OCI-LY7 (cell line): ENCODE measurements at regions not wholly inside any gene's neighbourhood (a gene's known extent, or its start where the extent isn't known, plus 50 kb on each side); places are given as distances from the start of the nearest gene placed in this dataset.

Experiments
- BruUV-seq: library from RNA; stranded (reverse); fragments of 400-500 nt; replicated peaks from 2 replicates; lab custom pipeline; 2021; lab: Mats Ljungman, UMichigan
- CTCF ChIA-PET: fragments of 300-600 bp; sonication (Branson Sonifier 250); formaldehyde crosslinking; loops from one replicate; lab custom pipeline; 2022; ENCODE audit warnings: antibody characterized with exemption; ENCODE audit not compliant: unreplicated experiment; lab: Charles Lee
- POLR2A ChIA-PET: fragments of 300-600 bp; sonication (Branson Sonifier 250); formaldehyde crosslinking; loops from one replicate; lab custom pipeline; 2022; ENCODE audit warnings: antibody characterized with exemption; lab: Charles Lee
- DNase-seq: peaks from one replicate; pipeline ENCODE4 v3.0.0-alpha.2; 2015; ENCODE audit warnings: low spot score
- H2AFZ ChIP-seq: fragments of 200-600 bp; sonication (generic), shearing (Covaris generic); 2 replicates; pipeline ENCODE4 v1.6.1; 2014; ENCODE audit warnings: mild to moderate bottlenecking, antibody characterized with exemption, low read length, moderate library complexity
- H3K27ac ChIP-seq: fragments of 200-600 bp; sonication (generic); 2 replicates; pipeline ENCODE4 v1.5.1; 2014; ENCODE audit warnings: mixed run types, low read depth, mild to moderate bottlenecking, moderate library complexity, low read length, inconsistent platforms; ENCODE audit not compliant: poor library complexity, severe bottlenecking
- H3K36me3 ChIP-seq: fragments of 200-600 bp; sonication (generic); 2 replicates; pipeline ENCODE4 v1.6.1; 2014; ENCODE audit warnings: mild to moderate bottlenecking, antibody characterized with exemption, low read length, moderate library complexity, mixed read lengths; ENCODE audit not compliant: insufficient read depth
- H3K4me1 ChIP-seq: fragments of 200-600 bp; sonication (generic); 2 replicates; pipeline ENCODE4 v1.5.1; 2014; ENCODE audit warnings: mild to moderate bottlenecking, low read length; ENCODE audit not compliant: insufficient read depth, poor library complexity, severe bottlenecking
- H3K4me2 ChIP-seq: fragments of 200-600 bp; sonication (generic); 2 replicates; pipeline ENCODE4 v1.6.1; 2014; ENCODE audit warnings: mild to moderate bottlenecking, low read length
- H3K4me3 ChIP-seq: fragments of 200-600 bp; sonication (generic); 2 replicates; pipeline ENCODE4 v1.5.1; 2014; ENCODE audit warnings: mild to moderate bottlenecking, low read depth, low read length; ENCODE audit not compliant: poor library complexity, severe bottlenecking
- H3K79me2 ChIP-seq: fragments of 200-600 bp; sonication (generic); 2 replicates; pipeline ENCODE4 v1.6.1; 2016; ENCODE audit warnings: low read depth, mild to moderate bottlenecking, low read length, moderate library complexity, mixed read lengths; ENCODE audit not compliant: insufficient read depth
- H3K9me2 ChIP-seq: fragments of 200-600 bp; sonication (generic); 2 replicates; pipeline ENCODE4 v1.6.1; 2016; ENCODE audit warnings: mild to moderate bottlenecking, low read length, mixed read lengths; ENCODE audit not compliant: insufficient read depth
- H3K9me3 ChIP-seq: fragments of 200-600 bp; sonication (generic); 2 replicates; pipeline ENCODE4 v1.6.1; 2014; ENCODE audit warnings: mild to moderate bottlenecking, mixed run types, low read length, mixed read lengths
- H4K20me1 ChIP-seq: fragments of 200-600 bp; sonication (generic); 2 replicates; pipeline ENCODE4 v1.6.1; 2014; ENCODE audit warnings: mild to moderate bottlenecking, antibody characterized with exemption, low read length, moderate library complexity, mixed read lengths; ENCODE audit not compliant: insufficient read depth
- EZH2phosphoT487 ChIP-seq: fragments of 200-600 bp; sonication (generic); IDR thresholded peaks from 2 replicates; pipeline ENCODE4 v1.6.1; 2018; ENCODE audit warnings: low read depth, borderline replicate concordance, mild to moderate bottlenecking, mixed run types, antibody characterized with exemption, low read length, moderate library complexity, mixed read lengths
- intact Hi-C: fragments of 100-400 bp; cut with micrococcal nuclease; formaldehyde crosslinking; loops from one replicate; pipeline ENCODE4 v1.10.0; 2022; ENCODE audit not compliant: unreplicated experiment
- TF ChIP-seq, protein P1 (sequence below): fragments of 200-600 bp; sonication (generic); conservative IDR thresholded peaks from 2 replicates; pipeline ENCODE4 v1.5.1; 2014; ENCODE audit warnings: mild to moderate bottlenecking, antibody characterized with exemption, low read length, moderate library complexity, mixed read lengths

DNA sequence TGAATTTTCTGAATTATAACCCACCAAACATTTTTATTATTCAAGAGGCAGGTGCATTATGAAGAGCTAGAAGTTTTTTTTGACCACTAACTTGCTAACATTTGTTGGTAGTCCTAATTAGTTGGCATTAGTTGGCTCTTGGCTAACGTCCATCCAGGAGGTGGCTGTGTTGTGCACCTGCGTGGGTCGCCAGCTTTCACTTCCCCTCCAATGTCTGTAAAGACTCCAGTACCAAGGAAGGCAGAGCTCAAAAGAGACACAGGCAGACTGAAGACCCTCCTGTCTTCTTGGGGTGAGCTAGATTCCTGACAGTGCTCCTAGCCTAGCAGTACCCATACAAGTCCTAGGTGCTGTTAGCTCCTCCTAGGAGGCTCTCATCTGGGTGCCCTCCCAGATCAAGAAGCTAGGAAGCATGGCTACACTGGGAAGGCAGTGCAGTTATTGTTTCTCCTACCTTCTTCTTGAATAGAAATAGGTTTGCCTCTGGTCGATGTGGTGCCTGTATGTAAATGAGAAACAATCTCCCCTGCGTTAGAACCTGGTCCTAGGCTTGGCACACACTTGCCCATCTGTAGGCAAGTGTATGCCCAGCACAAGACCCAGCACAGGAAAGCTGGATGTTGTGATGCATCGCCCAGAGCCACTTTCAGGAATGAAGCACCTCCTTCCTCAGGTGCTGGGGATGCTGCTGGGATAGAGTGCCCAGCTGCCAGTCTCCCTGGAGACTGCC is 190.9 kb downstream of the ICE1 start:
- Histone ChIP-seq H4K20me1 (no peaks in the 10 kb centered on the region), H3K36me3 (no peaks in the 10 kb centered on the region), H3K79me2 (no peaks in the 10 kb centered on the region), H3K4me3 (no peak overlapping the region), H3K27ac (no peak overlapping the region), H3K9me2 (no peaks in the 10 kb centered on the region), H2AFZ (no peak overlapping the region), H3K4me1 (peaks cover 5% of the 10 kb centered on the region), H3K9me3 (no peaks in the 10 kb centered on the region), H3K4me2 (peak overlapping the region; percentile 32; the same call in 1 of the 2 replicates)
- DNase-seq: peak; percentile 16
- intact Hi-C loops: no loop called here
- POLR2A ChIA-PET: interaction anchor here (1.3 kb wide), 1 partner anchor 288 kb away, joined by 3 read pairs; no protein-coding TSS in a partner anchor
- no peak for TF ChIP-seq EZH2phosphoT487
- TF ChIP-seq, protein P1, sequence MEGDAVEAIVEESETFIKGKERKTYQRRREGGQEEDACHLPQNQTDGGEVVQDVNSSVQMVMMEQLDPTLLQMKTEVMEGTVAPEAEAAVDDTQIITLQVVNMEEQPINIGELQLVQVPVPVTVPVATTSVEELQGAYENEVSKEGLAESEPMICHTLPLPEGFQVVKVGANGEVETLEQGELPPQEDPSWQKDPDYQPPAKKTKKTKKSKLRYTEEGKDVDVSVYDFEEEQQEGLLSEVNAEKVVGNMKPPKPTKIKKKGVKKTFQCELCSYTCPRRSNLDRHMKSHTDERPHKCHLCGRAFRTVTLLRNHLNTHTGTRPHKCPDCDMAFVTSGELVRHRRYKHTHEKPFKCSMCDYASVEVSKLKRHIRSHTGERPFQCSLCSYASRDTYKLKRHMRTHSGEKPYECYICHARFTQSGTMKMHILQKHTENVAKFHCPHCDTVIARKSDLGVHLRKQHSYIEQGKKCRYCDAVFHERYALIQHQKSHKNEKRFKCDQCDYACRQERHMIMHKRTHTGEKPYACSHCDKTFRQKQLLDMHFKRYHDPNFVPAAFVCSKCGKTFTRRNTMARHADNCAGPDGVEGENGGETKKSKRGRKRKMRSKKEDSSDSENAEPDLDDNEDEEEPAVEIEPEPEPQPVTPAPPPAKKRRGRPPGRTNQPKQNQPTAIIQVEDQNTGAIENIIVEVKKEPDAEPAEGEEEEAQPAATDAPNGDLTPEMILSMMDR: peak; percentile 32; the same call in 1 of the 2 replicates
- no TSS peak for BruUV-seq
- CTCF ChIA-PET: no interaction called here

DNA sequence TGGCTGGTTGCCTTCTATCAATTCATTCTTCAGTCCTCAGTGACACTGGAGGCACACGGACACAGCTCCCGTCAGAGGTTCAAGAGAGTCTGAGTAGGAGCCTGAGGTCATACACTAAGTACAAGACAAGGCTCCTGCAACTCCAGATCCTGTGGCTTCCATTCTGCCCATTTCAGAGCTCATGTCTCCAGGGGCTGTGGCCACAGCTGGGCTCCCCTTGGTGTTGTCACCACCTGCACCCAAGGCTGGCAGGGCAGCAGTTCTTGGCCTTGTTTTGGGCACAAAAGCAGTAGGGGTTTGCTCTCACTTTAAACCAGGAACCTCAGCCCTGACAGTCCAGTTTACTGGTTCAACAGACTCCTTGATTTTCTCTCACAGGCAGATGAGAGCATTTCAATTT is 189.6 kb downstream of the ICE1 start:
- no TSS peak for BruUV-seq
- intact Hi-C loops: no loop called here
- no peaks in the 10 kb centered on the region for H3K79me2 ChIP-seq
- no peak overlapping the region for H3K4me2 ChIP-seq
- no peak for DNase-seq
- H3K9me3 ChIP-seq: no peaks in the 10 kb centered on the region
- no peak for TF ChIP-seq EZH2phosphoT487
- TF ChIP-seq, protein P1: no peak
- no peak overlapping the region for H3K4me3 ChIP-seq
- no peak overlapping the region for H2AFZ ChIP-seq
- no peaks in the 10 kb centered on the region for H3K9me2 ChIP-seq
- ChIA-PET POLR2A (no interaction called here), CTCF (no interaction called here)
- no peaks in the 10 kb centered on the region for H4K20me1 ChIP-seq
- peaks cover 5% of the 10 kb centered on the region for H3K4me1 ChIP-seq
- H3K36me3 ChIP-seq: no peaks in the 10 kb centered on the region
- H3K27ac ChIP-seq: no peak overlapping the region

DNA sequence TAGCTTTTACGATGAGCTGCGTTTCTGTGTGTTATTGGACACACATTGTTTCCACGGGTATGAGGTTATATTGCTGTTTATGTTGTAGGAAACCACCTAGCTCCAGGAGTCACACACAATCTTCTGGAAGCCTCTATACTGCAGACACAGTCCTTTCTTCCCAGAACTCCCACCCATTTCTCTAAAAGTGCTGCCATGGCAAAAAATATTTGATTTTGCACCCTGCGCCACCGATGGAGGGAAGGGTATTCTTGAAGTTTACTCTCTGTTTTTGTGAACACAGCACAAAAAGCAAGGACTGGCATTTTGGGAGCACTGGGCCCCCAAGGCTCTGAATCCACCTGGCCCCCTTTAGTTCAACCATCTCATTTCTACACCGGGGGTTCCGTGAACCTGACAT is 187.5 kb downstream of the ICE1 start:
- Histone ChIP-seq H3K9me3 (no peaks in the 10 kb centered on the region), H3K4me3 (no peak overlapping the region), H2AFZ (no peak overlapping the region), H3K4me2 (no peak overlapping the region), H3K4me1 (peaks cover 5% of the 10 kb centered on the region), H3K9me2 (no peaks in the 10 kb centered on the region), H3K79me2 (no peaks in the 10 kb centered on the region), H3K36me3 (no peaks in the 10 kb centered on the region), H4K20me1 (no peaks in the 10 kb centered on the region), H3K27ac (no peak overlapping the region)
- intact Hi-C loops: no loop called here
- no peak for DNase-seq
- TF ChIP-seq, protein P1: no peak
- no peak for TF ChIP-seq EZH2phosphoT487
- CTCF ChIA-PET: no interaction called here
- POLR2A ChIA-PET: interaction anchor here (0.5 kb wide), 1 partner anchor 804 kb away, joined by 3 read pairs; no protein-coding TSS in a partner anchor
- no TSS peak for BruUV-seq
